ENCODE measurements at regions not wholly inside any gene's neighbourhood (a gene's known extent, or its start where the extent isn't known, plus 50 kb on each side); places are given as distances from the start of the nearest gene placed in this dataset.
"Not testable (repeated sequence)": the region's sequence is repeated elsewhere in the genome, so short reads cannot be mapped to it uniquely, and the experiment has no call there.

- no peak for TF ChIP-seq CTCF (IDR thresholded peaks at IDR 0.05)
- no peaks in the 10 kb centered on the region for H3K4me1 ChIP-seq
- no peak overlapping the region for H3K4me3 ChIP-seq
- no peaks in the 10 kb centered on the region for H3K36me3 ChIP-seq
- intact Hi-C loops (cut with DNase I; ENCODE audit: low total_unique reads) = no loop called here
- H3K27ac ChIP-seq = no peak overlapping the region
- no peaks in the 10 kb centered on the region for H3K9me3 ChIP-seq
- no peaks in the 10 kb centered on the region for H3K27me3 ChIP-seq
- no peak for DNase-seq
These were observed 138.6 kb upstream of the MARCKS start for GRCh38 chr6:113718588-113718987.

- Histone ChIP-seq H3K9me3 (no peaks in the 10 kb centered on the region), H3K36me3 (no peaks in the 10 kb centered on the region), H3K27ac (no peak overlapping the region), H3K4me1 (no peaks in the 10 kb centered on the region), H3K4me3 (no peak overlapping the region), H3K27me3 (no peaks in the 10 kb centered on the region)
- no peak for TF ChIP-seq CTCF (IDR thresholded peaks at IDR 0.05)
- intact Hi-C loops (cut with DNase I; ENCODE audit: low total_unique reads) = no loop called here
- DNase-seq = no peak
These were observed 138.1 kb upstream of the MARCKS start for GRCh38 chr6:113719064-113719463.

- intact Hi-C loops (cut with DNase I; ENCODE audit: low total_unique reads) = no loop called here
- DNase-seq = no peak
- Histone ChIP-seq H3K9me3 (no peaks in the 10 kb centered on the region), H3K4me3 (no peak overlapping the region), H3K27ac (no peak overlapping the region), H3K36me3 (no peaks in the 10 kb centered on the region), H3K4me1 (no peaks in the 10 kb centered on the region), H3K27me3 (no peaks in the 10 kb centered on the region)
- TF ChIP-seq CTCF (IDR thresholded peaks at IDR 0.05) = no peak
These were observed 137.6 kb upstream of the MARCKS start for GRCh38 chr6:113719545-113719944.

GRCh38 chr6:113723182-113723581 is 134.0 kb upstream of the MARCKS start:
- no peak overlapping the region for H3K27ac ChIP-seq
- no peak overlapping the region for H3K4me3 ChIP-seq
- intact Hi-C loops (cut with DNase I; ENCODE audit: low total_unique reads) = no loop called here
- no peaks in the 10 kb centered on the region for H3K27me3 ChIP-seq
- H3K4me1 ChIP-seq = no peaks in the 10 kb centered on the region
- TF ChIP-seq CTCF (IDR thresholded peaks at IDR 0.05) = no peak
- no peaks in the 10 kb centered on the region for H3K36me3 ChIP-seq
- no peaks in the 10 kb centered on the region for H3K9me3 ChIP-seq
- DNase-seq = no peak

- DNase-seq; H3K4me3 ChIP-seq; H3K9me3 ChIP-seq; H3K27ac ChIP-seq; intact Hi-C loops (cut with DNase I; ENCODE audit: low total_unique reads); H3K27me3 ChIP-seq; H3K36me3 ChIP-seq; H3K4me1 ChIP-seq: not testable (repeated sequence)
These were observed 132.2 kb upstream of the MARCKS start for GRCh38 chr6:113724927-113725326.

- no peak for TF ChIP-seq CTCF (IDR thresholded peaks at IDR 0.05)
- Histone ChIP-seq H3K36me3 (no peaks in the 10 kb centered on the region), H3K27me3 (no peaks in the 10 kb centered on the region), H3K4me3 (no peak overlapping the region), H3K4me1 (peaks cover 0 to 11% (median 0%) of the 10 kb centered on the region in 4 donors), H3K27ac (no peak overlapping the region), H3K9me3 (no peaks in the 10 kb centered on the region)
- intact Hi-C loops (cut with DNase I; ENCODE audit: low total_unique reads) = no loop called here
- DNase-seq = no peak
These were observed 125.6 kb upstream of the MARCKS start for GRCh38 chr6:113731541-113731940.

Measured in tibial artery (tissue), 4 donors.